Psoas muscle (tissue), 7 donors: ENCODE measurements at regions not wholly inside any gene's neighbourhood (a gene's known extent, or its start where the extent isn't known, plus 50 kb on each side); places are given as distances from the start of the nearest gene placed in this dataset.

Experiments
- ATAC-seq, 4 donors: fragments of 200-7000 bp; cut with Tn5 transposase; one replicate each; pipeline ENCODE4 v1.9.1; 2020; ENCODE audit warnings: moderate library complexity in 3 of 4, mild to moderate bottlenecking in 2 of 4
- DNase-seq, 2 donors: peaks; one replicate each; pipeline ENCODE4 v3.0.0-alpha.2; 2020
- H3K27ac ChIP-seq: fragments of 200-600 bp; one replicate; pipeline ENCODE4 v1.8.0; 2022
- H3K27me3 ChIP-seq, 3 donors: fragments of 200-600 bp in 1 of 3; one replicate each; pipeline versions ENCODE4 v1.6.1 to v1.8.0; 2013 to 2022; ENCODE audit warnings: low read length in 2 of 3, mild to moderate bottlenecking in 2 of 3, moderate library complexity in 1 of 3; ENCODE audit not compliant: insufficient read depth in 3 of 3
- H3K36me3 ChIP-seq, 2 donors: fragments of 200-600 bp in 1 of 2; one replicate each; pipeline versions ENCODE4 v1.6.1 to v1.8.0; 2013 to 2022; ENCODE audit warnings: low read depth in 1 of 2, mild to moderate bottlenecking in 1 of 2, moderate library complexity in 1 of 2; ENCODE audit not compliant: insufficient read depth in 1 of 2
- H3K4me1 ChIP-seq: fragments of 200-600 bp; one replicate; pipeline ENCODE4 v1.8.0; 2022
- H3K4me3 ChIP-seq: fragments of 200-600 bp; one replicate; pipeline ENCODE4 v1.8.0; 2022; ENCODE audit warnings: mild to moderate bottlenecking
- H3K9me3 ChIP-seq: fragments of 200-600 bp; one replicate; pipeline ENCODE4 v1.8.0; 2022
- WGBS, 3 donors: extraction: QIAGEN DNeasy Blood & Tissue Kit; methylation state at CpG; one replicate each; pipeline versions ENCODE4 v1.1.6 to v1.1.7; 2013; 5-methylcytosine and 5-hydroxymethylcytosine counted together
- intact Hi-C, 2 donors: fragments of 100-400 bp; cut with DNase I; formaldehyde crosslinking; loops; one replicate each; pipeline versions ENCODE4 v1.11.0 to v1.14.2; 2022
- TF ChIP-seq, protein P1 (sequence below): fragments of 200-600 bp; IDR thresholded peaks from one replicate; pipeline ENCODE4 v1.8.0; 2022; ENCODE audit warnings: antibody characterized with exemption
- donor health status: healthy with polysubstance abuse.
- donor health status: DM: no; HTN: no; CAD: no; lungs with moderate emphysema.
- donor health status: Bipolar disorder and iron deficiency.
- donor health status: healthy.
- donor health status: DM: yes; HTN: yes; CAD: no.
- donor health status: DM: no; HTN: no; CAD: no.
- donor health status: DM: yes; HTN: yes; CAD: no.

DNA sequence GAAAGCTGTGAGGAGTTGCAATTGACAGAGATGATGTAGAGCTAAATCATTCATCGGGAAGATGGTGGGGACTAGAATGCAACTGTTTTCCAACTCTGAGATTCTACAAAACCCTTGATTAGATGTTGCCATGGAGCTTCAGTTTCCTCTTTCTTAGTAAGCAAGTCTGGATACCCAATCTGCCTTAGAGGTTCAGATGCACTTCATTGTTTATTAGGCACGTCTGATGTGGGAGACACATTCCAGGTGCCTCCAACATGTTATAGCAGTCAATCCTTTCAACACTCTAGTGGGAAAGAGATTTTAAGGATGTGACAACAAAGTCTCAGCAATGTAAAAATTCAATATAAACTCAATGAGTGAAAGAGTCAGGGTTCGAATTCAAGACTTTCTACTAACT lies 291.3 kb upstream of the PHYHIPL start:
- H3K36me3 ChIP-seq, result no peaks in the 10 kb centered on the region
- ATAC-seq (no peak), DNase-seq (no peak)
- H3K27me3 ChIP-seq, result no peaks in the 10 kb centered on the region
- intact Hi-C loops, result no loop called here
- TF ChIP-seq, protein P1, sequence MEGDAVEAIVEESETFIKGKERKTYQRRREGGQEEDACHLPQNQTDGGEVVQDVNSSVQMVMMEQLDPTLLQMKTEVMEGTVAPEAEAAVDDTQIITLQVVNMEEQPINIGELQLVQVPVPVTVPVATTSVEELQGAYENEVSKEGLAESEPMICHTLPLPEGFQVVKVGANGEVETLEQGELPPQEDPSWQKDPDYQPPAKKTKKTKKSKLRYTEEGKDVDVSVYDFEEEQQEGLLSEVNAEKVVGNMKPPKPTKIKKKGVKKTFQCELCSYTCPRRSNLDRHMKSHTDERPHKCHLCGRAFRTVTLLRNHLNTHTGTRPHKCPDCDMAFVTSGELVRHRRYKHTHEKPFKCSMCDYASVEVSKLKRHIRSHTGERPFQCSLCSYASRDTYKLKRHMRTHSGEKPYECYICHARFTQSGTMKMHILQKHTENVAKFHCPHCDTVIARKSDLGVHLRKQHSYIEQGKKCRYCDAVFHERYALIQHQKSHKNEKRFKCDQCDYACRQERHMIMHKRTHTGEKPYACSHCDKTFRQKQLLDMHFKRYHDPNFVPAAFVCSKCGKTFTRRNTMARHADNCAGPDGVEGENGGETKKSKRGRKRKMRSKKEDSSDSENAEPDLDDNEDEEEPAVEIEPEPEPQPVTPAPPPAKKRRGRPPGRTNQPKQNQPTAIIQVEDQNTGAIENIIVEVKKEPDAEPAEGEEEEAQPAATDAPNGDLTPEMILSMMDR, result no peak
- H3K27ac ChIP-seq, result no peak overlapping the region
- H3K4me3 ChIP-seq, result no peak overlapping the region
- peaks cover 14% of the 10 kb centered on the region for H3K9me3 ChIP-seq
- WGBS, 3 donors, result 57 to 68% (median 62%) methylated on average over 3 of the region's 3 CpGs
- H3K4me1 ChIP-seq, result no peaks in the 10 kb centered on the region

DNA sequence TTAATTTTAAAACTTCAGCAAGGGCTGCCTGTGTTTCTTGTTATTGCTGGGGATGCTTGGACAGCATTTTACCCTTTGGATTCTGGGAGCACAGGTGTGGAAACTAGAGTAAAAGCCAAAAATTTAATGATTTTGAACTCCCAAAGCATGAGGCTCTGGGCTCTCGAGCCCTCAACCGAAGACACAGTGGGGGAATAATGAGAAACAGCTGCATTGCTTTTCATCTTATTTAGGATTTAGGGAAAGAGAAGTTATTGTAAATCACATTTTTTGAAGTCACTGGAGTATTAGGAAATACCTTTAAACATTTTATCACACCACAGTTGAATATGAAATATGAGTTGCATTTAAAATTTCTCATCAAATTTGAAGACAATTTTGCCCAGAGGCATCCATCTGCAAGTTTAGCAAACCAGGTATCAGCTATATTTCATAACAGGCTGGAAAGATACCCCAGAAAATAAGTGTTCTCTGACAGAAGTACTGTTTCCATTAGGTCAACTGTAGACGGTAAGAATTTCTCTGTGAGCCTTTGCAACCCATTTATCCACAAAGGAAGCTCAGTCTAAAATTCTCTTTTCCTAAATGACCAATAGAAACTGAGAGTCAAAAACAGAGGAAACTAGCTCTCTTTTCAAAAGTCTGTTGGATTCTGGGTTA lies 290.6 kb upstream of the PHYHIPL start:
- Histone ChIP-seq H3K27ac (no peak overlapping the region), H3K4me3 (no peak overlapping the region), H3K9me3 (peaks cover 13% of the 10 kb centered on the region), H3K4me1 (no peaks in the 10 kb centered on the region), H3K36me3 (no peaks in the 10 kb centered on the region), H3K27me3 (no peaks in the 10 kb centered on the region)
- ATAC-seq (no peak), DNase-seq (no peak)
- intact Hi-C loops, result no loop called here
- 25 to 34% (median 30%) methylated on average over 3 of the region's 3 CpGs for WGBS, 3 donors
- TF ChIP-seq, protein P1, result no peak

DNA sequence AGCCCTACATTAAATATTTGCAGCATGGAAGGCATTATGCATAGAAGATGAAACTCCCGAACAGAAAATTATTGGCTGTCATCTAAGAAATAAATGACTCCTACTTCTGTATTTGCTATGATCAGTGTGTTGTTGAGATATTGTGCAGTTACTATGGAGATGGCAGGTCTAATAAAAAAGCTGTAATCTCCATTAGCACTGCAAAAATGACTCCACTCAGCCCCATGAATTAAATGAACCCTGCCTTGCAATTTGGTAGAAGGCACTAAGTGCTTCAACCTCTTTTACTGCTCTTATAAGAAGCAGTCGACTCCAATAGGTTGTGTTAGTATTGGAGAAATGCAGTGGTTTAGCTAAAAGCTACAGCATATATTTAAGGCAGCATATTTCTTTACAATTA lies 290.0 kb upstream of the PHYHIPL start:
- intact Hi-C loops, result no loop called here

DNA sequence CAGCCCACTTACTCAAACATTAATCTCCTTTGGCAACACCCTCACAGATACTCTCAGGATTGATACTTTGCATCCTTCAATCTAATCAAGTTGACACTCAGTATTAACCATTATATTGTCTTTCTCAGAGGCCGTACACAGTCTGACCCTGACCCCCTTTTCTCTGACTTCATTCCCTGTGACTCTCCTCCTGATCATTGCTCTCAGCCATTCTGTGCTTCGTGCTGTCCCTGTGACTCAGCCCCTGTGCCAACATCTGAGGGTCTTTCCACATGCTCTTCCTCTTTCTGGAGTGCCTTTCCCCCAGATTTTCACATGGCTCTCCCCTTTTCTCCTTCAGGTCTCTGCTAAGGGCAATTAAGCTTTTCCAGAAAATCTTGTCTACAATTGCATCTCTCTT lies 289.0 kb upstream of the PHYHIPL start:
- H3K27ac ChIP-seq, result no peak overlapping the region
- H3K4me3 ChIP-seq, result no peak overlapping the region
- H3K4me1 ChIP-seq, result no peaks in the 10 kb centered on the region
- 84 to 88% (median 86%) methylated on average over 2 of the region's 2 CpGs for WGBS, 3 donors
- intact Hi-C loops, result no loop called here
- no peak for ATAC-seq
- TF ChIP-seq, protein P1, result no peak
- DNase-seq, result no peak
- no peaks in the 10 kb centered on the region for H3K36me3 ChIP-seq
- H3K9me3 ChIP-seq, result peaks cover 5% of the 10 kb centered on the region
- no peaks in the 10 kb centered on the region for H3K27me3 ChIP-seq

More for the DNA sequence above, 290.0 kb upstream of the PHYHIPL start:
- Histone ChIP-seq H3K9me3 (peaks cover 7% of the 10 kb centered on the region), H3K4me1 (no peaks in the 10 kb centered on the region), H3K27ac (no peak overlapping the region), H3K36me3 (no peaks in the 10 kb centered on the region), H3K4me3 (no peak overlapping the region), H3K27me3 (no peaks in the 10 kb centered on the region)
- WGBS, 3 donors, result 52 to 59% (median 54%) methylated on average over 2 of the region's 2 CpGs
- ATAC-seq, result no peak
- no peak for DNase-seq
- TF ChIP-seq, protein P1, result no peak

DNA sequence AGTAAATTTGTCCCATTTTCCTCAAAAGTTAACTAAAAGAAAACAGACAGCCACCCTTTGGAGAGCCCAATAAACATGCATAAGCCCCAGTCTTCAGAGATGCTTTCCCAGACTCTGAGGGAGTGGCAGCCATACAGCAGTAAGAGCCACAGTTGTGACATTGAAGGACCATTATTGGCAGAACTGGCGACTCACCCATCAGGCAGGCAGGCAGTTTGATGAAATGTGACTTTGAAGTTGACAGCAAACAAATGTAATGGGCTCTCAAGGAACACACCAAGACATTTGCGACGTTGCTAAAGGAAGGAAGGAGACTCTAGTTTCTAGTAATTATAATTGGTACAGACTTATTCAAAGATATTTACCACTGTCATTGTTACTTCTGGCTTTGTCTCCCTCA lies 287.5 kb upstream of the PHYHIPL start:
- 82 to 86% (median 86%) methylated on average over 3 of the region's 3 CpGs for WGBS, 3 donors
- DNase-seq (no peak), ATAC-seq (no peak)
- Histone ChIP-seq H3K27me3 (no peaks in the 10 kb centered on the region), H3K27ac (no peak overlapping the region), H3K36me3 (no peaks in the 10 kb centered on the region), H3K9me3 (no peaks in the 10 kb centered on the region), H3K4me3 (no peak overlapping the region), H3K4me1 (no peaks in the 10 kb centered on the region)
- intact Hi-C loops, result no loop called here
- TF ChIP-seq, protein P1, result no peak
